ENCODE measurements at regions not wholly inside any gene's neighbourhood (a gene's known extent, or its start where the extent isn't known, plus 50 kb on each side); places are given as distances from the start of the nearest gene placed in this dataset.
"Not testable (repeated sequence)": the region's sequence is repeated elsewhere in the genome, so short reads cannot be mapped to it uniquely, and the experiment has no call there.

DNA sequence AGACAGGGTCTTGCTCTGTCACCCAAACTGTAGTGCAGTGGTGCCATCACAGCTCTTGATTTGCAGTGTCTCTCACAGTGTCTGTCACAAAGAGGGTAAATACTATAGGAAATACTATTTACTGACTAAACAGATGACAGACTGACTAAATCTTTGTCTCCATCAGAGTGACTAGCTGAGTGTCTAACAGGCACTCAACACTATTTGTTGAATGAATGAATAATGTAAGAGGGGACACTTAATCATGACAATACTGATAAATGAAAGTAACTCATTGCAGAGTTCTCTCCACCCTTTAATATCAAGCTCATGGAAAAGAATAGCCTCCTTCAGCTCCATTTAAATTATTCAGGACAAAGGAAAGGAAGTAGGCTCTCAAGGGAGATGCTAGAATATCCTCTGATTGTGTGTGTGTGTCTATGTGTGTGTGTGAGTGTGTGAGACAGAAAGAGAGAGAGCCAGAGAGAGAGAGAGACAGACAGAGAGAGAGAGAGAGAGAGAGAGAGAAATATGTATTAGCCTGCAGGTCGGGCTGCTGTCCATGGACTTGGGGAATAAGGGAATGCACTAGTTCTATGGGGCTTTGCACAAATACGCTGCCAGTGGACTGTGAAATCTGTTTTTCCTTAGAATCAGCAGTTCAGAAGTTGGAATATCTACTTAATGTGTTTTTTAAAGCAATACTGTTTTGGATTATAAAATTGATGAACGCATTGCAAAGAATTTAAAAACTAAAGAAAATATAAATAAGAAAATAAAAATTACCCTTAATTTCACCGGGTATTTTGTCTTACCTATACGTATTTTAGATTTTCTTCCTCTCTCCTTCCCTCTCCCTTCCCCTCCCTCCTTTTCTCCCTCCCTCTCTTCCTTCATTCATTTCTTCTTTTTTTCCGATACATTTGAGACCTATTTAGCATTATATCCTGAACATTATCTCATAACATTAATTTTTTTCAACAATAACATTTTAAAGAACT lies 132.9 kb upstream of the LRIG1 start:
- peak; percentile 11 for DNase-seq

- no peak for DNase-seq
Observed at GRCh38 chr3:66638717-66639116, 137.9 kb upstream of the LRIG1 start.

GRCh38 chr3:66639809-66640356 lies 139.1 kb upstream of the LRIG1 start:
- no peak for DNase-seq

GRCh38 chr3:66642019-66642418 lies 141.2 kb upstream of the LRIG1 start:
- DNase-seq = no peak

- no peak for DNase-seq
Observed at GRCh38 chr3:66642484-66642883, 141.7 kb upstream of the LRIG1 start.

DNA sequence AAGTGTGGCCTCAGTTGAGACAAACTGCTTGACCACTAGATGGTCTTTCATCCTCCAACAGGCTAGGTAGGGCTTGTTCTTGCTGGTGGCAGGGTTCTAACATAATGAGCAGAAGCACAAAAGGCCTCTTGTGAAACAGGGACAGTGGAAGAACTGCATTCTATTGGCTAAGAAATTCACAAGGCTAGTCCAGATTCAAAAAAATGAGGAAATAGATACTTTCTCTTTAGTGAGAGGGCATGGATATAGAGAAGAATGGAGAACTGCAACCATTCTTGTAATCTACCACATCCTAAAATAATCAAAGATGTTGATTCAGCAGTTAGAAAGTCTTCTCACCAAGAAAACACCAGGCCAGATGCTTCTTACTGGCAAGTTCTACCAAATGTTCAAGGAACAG lies 143.7 kb upstream of the LRIG1 start:
- DNase-seq = no peak

DNA sequence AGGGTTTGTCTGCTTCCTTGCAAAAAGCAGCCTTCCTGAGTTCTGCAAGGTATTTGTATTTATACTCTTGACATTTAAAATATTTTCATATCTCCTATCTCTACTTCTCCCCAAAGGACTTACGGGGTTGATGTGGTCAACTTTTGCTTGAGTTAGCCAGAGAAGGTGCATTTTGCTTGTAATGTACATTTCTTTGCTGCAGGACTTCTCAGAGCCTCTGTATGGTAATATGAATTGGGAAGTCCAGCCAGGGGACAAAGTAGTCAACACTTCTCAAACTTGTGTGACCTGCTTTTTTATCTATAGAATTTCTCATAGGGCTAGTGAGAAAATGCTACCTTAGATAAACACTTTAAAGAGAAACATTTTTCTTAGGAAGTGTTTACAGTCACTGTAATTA lies 148.2 kb upstream of the LRIG1 start:
- no peak for DNase-seq

GRCh38 chr3:66651520-66651919 lies 150.7 kb upstream of the LRIG1 start:
- DNase-seq = not testable (repeated sequence)

- not testable (repeated sequence) for DNase-seq
Observed at GRCh38 chr3:66652100-66652499, 151.3 kb upstream of the LRIG1 start.

GRCh38 chr3:66655044-66655443 lies 154.2 kb upstream of the LRIG1 start:
- no peak for DNase-seq

DNA sequence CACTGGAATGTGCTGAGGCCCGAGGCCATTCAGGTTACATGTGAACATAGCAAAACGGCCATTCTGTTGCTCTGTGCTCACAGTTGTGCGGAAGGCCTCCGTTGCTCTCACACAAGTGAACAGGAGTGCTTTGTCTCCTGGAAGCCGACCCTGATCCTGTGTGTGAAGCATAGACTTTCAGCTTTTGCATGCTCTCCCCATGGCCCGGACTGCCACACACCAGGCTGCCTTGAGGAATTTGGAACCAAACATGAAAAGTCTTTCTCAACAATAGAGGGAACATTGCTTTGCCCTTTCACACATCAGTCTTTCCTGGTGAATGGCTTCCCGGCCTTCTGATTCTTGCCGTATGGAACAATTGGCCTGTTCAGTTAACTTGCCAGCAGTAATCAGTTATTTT lies 154.8 kb upstream of the LRIG1 start:
- DNase-seq = no peak

DNA sequence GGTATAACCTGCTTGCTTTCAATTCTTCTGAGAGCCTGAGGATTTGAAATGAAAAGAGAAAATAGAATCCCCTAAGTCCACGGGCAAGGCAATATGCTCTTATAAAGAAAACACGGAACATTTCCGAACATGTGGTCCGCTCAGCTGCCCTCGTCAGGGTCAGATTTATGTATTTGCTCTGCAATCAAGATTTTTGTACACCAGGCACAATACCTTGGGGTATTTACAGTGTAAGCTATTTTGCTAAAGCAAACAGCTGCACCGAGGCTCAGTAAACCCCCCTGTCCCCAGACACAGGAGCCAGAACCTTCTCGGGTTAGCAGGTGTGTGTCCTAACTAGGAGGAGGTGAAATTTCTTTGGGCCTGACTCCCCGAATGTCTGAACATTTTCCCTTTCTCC lies 155.8 kb upstream of the LRIG1 start:
- no peak for DNase-seq

- no peak for DNase-seq
Observed at GRCh38 chr3:66659056-66659455, 158.2 kb upstream of the LRIG1 start.

GRCh38 chr3:66661628-66662027 lies 160.8 kb upstream of the LRIG1 start:
- DNase-seq = no peak

- DNase-seq = no peak
Observed at GRCh38 chr3:66662894-66663293, 162.1 kb upstream of the LRIG1 start.

DNA sequence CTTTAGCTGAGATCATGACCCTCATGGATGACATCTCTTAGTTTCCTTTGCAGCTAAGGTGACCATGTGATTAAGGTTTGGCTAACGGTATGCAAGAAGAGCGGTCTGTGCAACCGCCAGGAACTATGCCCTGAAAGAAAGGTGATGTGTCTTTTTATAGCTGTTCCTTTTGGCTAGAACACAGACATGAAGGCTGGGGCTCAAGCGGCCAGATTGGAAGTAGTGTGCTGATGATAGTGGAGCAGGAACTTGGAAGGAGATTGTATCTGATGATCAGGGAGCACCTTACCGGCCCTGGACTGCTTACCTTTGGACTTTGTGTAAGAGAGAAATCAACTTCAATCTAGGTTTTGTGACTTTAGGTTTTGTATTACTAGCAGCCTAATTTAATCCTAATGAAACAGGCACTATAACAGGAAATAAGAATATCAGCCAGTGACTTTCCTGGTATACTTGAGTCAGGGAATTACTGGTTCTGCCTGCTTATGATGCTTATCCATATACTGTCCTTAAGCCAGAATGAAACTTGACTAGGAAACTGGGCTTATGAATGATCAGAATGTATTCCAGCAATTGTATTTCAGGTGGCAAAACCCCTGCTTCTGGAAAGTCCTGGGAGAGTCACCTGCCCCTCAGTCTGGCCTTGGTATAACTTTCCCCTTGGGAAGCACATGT lies 164.3 kb upstream of the LRIG1 start:
- DNase-seq = no peak

GRCh38 chr3:66666362-66666761 lies 165.5 kb upstream of the LRIG1 start:
- DNase-seq = no peak

DNA sequence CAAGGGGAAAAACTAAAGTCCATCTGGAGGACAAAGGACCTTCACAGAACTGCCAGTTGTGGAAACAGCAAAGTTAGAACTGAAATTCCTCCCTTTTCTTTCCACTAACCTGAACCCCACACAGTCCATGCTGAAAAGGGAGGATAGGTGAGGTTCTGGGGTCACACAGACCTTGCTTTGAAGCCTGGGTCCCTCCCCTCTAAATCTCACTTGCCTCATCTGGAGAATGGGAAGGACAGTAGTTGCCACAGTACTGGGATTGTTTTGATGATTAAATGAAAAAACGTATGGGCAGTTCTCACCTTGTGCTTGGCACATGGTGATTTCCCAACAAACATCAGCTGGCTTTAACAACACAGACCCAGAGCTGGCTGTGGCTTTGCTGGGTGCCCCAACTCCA lies 166.4 kb upstream of the LRIG1 start:
- no peak for DNase-seq

GRCh38 chr3:66671291-66671690 lies 170.5 kb upstream of the LRIG1 start:
- DNase-seq = no peak

DNA sequence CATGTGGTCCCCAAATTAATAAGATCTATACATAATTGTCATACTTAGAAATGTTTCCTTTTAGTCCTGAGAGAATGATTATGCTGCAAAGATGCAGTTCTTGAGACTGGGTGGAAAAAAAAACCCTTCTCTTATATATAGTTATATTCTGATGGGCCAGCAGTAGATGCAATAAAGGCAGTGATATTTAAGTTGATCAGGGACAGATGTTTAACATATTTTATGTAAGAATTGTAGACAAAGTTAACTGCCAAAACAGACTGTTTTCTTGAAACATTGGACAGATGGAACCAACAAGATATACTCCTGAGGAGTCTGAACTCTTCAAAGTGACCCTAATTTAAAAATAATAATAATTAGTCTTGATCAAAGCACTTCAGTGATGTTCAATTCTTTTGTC lies 172.0 kb upstream of the LRIG1 start:
- no peak for DNase-seq

- no peak for DNase-seq
Observed at GRCh38 chr3:66673293-66673692, 172.5 kb upstream of the LRIG1 start.

DNA sequence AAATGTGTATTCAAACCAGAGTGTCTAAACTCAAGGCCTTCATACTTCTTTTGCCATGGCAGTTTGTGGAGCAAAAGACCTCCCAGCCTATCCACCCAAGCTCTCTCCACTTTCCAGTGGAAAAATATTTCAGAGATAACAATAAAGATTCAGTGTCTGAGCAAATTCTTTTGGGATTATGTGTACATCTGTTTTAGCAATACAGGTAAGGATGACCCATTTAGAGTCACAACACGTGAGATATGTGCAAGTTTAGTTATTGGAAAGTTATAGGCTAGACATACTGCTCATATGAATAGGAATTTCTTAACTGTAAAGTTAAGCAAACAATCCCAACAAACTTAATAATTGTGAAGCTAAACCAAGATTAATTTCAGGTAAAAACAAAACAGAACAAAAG lies 174.5 kb upstream of the LRIG1 start:
- peak; percentile 71 for DNase-seq

- DNase-seq = no peak
Observed at GRCh38 chr3:66692042-66692765, 191.4 kb upstream of the LRIG1 start.

Measured in fibroblast of upper back skin (primary cell).